AG09319 (cell line): ENCODE measurements at regions not wholly inside any gene's neighbourhood (a gene's known extent, or its start where the extent isn't known, plus 50 kb on each side); places are given as distances from the start of the nearest gene placed in this dataset.

Experiments
- DNase-seq: peaks from one replicate; pipeline ENCODE4 v3.0.0-alpha.2; 2010; ENCODE audit warnings: low read depth; ENCODE audit errors: extremely low read depth
- TF ChIP-seq, protein P1 (sequence below): IDR thresholded peaks from 2 replicates; pipeline ENCODE4 v1.5.1; 2011; ENCODE audit warnings: low read depth, mild to moderate bottlenecking, inconsistent platforms, low read length, moderate library complexity

DNA sequence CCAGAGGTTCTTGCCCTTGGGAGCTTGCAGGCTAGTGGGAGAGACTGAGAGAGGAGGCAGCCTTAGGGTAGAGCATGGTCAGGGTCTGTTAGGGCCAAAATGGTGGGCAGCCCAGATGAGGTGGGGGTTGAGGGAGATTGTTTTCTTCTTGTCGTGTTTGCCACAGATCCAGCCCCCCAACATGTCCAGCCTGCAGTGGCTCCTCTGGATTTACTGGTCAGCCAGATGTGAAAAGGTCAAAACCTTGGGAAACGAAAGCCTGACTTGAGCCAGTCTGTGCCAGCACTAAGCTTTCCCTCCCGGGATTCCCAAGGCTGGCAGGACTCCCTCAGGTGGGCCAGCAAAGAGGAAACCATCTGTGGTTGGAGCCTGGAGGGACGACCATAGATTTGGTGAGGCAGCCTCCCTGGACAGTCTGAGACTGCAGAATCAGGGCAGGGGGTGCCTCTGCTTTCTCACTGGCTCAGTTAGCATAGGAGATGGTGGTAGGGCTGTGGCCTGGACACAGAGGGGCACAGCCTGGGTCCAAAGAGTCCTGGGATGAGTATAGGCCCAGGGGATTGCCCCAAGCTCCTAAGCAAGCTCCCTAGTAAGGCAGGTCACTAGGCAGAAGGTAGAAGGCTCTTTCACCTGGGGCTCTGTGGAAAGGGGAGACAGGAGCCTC, 51.2 kb upstream of the PRR23C start:
- no peak for DNase-seq
- TF ChIP-seq, protein P1, sequence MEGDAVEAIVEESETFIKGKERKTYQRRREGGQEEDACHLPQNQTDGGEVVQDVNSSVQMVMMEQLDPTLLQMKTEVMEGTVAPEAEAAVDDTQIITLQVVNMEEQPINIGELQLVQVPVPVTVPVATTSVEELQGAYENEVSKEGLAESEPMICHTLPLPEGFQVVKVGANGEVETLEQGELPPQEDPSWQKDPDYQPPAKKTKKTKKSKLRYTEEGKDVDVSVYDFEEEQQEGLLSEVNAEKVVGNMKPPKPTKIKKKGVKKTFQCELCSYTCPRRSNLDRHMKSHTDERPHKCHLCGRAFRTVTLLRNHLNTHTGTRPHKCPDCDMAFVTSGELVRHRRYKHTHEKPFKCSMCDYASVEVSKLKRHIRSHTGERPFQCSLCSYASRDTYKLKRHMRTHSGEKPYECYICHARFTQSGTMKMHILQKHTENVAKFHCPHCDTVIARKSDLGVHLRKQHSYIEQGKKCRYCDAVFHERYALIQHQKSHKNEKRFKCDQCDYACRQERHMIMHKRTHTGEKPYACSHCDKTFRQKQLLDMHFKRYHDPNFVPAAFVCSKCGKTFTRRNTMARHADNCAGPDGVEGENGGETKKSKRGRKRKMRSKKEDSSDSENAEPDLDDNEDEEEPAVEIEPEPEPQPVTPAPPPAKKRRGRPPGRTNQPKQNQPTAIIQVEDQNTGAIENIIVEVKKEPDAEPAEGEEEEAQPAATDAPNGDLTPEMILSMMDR: no peak

DNA sequence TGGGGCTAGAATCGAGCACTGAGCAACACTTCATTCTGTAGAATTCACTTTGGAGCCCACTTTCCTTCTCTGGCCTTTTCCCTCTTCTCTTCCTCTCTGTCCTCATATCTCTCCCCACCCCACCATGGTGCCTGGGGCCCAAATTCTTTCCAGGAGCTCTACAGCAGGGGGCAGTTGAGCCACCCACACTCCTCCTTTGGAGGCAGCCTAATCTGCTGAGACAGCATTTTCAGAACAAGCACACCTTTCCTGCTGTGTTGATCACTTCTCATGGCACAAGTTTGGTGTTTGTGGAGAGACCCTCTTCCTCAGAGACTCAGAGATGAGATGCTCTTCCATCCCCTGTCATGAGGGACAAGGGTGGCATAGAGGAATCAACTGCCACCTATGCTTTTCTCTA, 52.0 kb upstream of the PRR23C start:
- TF ChIP-seq, protein P1: no peak
- no peak for DNase-seq

DNA sequence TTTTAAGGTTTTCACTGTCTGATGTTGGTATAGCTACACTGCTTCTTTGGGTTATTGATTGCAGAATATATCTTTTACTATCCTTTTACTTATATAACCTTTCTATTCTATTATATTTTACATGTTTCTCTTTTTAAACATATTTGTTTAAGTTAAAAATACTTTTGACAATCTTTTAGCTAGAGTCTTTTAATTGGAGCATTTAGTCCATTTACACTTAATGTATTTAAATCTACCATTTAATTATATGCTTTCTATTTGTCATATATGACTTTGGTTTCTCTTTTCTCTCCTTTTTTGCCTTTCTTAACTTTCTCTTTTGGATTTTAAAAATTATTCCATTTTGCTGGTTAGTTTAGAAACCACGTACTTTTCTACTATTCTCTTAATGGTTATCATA, 53.7 kb upstream of the PRR23C start:
- DNase-seq: no peak
- TF ChIP-seq, protein P1: no peak

DNA sequence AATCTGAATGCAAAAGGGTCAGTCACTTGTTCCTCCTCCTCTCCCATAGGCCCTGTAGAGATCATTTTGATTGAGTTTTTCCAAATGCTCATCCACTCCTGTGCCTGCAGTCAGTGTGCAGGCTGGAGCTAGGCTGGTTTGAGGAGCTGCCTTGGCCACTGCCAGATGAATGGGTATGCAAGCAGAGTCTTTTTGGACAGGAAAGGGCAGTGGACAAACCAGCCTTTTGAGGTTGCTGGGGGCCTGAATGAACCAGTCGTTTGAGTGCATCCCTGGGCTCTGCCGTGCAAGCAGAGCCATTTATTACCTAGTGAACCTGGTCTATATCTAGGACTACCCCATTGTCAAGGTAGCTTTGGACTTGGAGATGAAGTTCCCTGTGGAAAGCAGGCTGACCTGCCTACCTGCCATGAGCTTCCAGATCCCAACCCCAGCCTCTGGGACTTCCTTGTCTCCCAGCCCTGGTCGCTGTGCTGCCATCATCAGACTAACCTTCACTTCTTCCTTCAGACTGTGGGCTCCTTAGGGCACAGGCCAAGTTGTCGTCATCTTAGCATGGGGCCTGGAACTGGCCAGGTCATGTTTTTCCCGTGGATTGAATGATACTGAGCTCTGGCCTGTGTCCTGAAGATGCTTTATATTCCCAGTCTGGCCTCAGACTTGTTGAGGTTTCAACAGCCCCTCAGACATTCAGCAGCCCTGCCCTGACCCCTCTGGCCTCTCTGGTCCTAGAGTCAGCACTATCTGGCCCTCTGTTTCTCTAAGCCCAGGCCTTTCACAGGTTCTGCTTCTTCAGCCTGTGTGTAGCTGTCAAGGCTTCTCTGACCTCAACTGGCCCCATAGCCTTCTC, 55.5 kb upstream of the PRR23C start:
- DNase-seq: no peak
- TF ChIP-seq, protein P1: no peak

DNA sequence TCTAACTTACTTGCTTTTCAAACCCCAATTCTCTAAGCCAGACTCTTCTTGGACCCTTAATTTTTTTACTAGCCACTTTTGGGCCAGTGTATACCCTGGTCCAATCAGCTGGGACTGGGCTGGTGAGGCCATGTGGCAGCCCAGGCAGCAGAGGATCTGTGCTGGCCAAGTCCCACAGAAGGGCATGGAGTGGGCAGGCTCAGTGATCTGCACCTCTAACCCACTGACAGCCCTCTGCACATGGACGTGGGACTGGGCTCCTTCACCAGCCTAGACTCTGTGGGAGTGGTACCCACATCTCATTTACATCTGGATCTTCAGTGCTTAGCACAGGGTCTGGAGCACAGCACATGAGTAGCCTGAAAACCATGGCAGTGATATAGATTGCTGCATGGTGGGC, 56.1 kb upstream of the PRR23C start:
- DNase-seq: no peak
- TF ChIP-seq, protein P1: no peak

DNA sequence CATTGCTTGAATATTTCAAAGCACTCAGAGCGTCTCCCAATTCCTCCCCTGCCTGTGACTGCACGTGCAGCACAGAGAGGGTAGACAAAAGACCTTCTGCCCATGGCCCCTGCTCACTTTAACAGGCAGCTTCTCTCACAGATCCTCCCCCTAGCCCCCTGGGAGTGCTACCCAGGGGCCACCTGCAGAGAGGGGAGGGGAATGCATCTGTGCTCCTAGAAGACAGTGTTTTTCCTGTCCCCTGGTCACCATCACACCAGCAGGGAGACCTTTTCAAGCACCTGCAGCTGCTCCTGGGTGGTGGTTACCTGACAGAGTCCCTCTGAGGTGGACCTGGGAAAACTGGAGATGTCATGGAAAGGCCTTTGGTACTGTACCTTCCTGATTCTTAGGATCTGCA, 56.7 kb upstream of the PRR23C start:
- no peak for DNase-seq
- TF ChIP-seq, protein P1: no peak

DNA sequence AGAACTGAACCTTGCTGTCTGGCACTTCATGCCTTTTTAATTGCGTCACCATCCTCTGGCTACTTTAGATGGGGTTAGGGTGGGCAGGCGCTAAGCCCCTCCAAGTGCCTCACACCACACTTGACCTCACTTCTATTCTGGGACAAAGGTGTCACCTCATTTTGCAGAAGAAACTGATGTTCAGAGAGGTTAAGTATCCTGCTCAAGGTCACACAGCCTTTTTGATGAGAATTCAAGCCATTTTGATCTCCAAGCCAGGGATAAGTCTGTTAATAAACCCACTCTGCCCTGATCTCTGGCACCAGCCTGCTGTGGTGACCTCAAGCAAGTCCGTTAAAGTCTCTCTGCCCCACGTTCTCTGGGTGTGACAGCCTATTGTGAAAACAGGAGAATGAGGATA, 58.8 kb upstream of the PRR23C start:
- TF ChIP-seq, protein P1: no peak
- no peak for DNase-seq
